ENCODE measurements at regions not wholly inside any gene's neighbourhood (a gene's known extent, or its start where the extent isn't known, plus 50 kb on each side); places are given as distances from the start of the nearest gene placed in this dataset.

GRCh38 chr22:48464246-48464645, 1363.4 kb downstream of the BRD1 start:
- TF ChIP-seq CTCF (IDR thresholded peaks at IDR 0.05; ENCODE audit: extremely low read depth, missing control alignments) = no peak
- DNase-seq (ENCODE audit: low spot score) = no peak

GRCh38 chr22:48459859-48460823, 1367.5 kb downstream of the BRD1 start:
- TF ChIP-seq CTCF (IDR thresholded peaks at IDR 0.05; ENCODE audit: extremely low read depth, missing control alignments) = no peak
- DNase-seq (ENCODE audit: low spot score) = no peak

- TF ChIP-seq CTCF (IDR thresholded peaks at IDR 0.05; ENCODE audit: extremely low read depth, missing control alignments) = no peak
Observed at GRCh38 chr22:48459259-48459658, 1368.4 kb downstream of the BRD1 start.

GRCh38 chr22:48456449-48456848, 1371.2 kb downstream of the BRD1 start:
- no peak for TF ChIP-seq CTCF (IDR thresholded peaks at IDR 0.05; ENCODE audit: extremely low read depth, missing control alignments)
- DNase-seq (ENCODE audit: low spot score) = no peak

More at GRCh38 chr22:48459259-48459658, 1368.4 kb downstream of the BRD1 start:
- no peak for DNase-seq (ENCODE audit: low spot score)

GRCh38 chr22:48453751-48454485, 1373.8 kb downstream of the BRD1 start:
- no peak for TF ChIP-seq CTCF (IDR thresholded peaks at IDR 0.05; ENCODE audit: extremely low read depth, missing control alignments)
- DNase-seq (ENCODE audit: low spot score) = no peak

GRCh38 chr22:48453171-48453570, 1374.5 kb downstream of the BRD1 start:
- no peak for TF ChIP-seq CTCF (IDR thresholded peaks at IDR 0.05; ENCODE audit: extremely low read depth, missing control alignments)
- DNase-seq (ENCODE audit: low spot score) = no peak

- TF ChIP-seq CTCF (IDR thresholded peaks at IDR 0.05; ENCODE audit: extremely low read depth, missing control alignments) = no peak
- no peak for DNase-seq (ENCODE audit: low spot score)
Observed at GRCh38 chr22:48452766-48453165, 1374.9 kb downstream of the BRD1 start.

All from GM20000 (cell line).